H9 (cell line): ENCODE measurements at regions not wholly inside any gene's neighbourhood (a gene's known extent, or its start where the extent isn't known, plus 50 kb on each side); places are given as distances from the start of the nearest gene placed in this dataset.

Experiments used
- DNase-seq: peaks from one replicate; pipeline ENCODE4 v3.0.0-alpha.2; 2017
- H2AFZ ChIP-seq: one replicate; pipeline ENCODE4 v1.6.1; 2013; ENCODE audit warnings: mild to moderate bottlenecking, low read length, control low read depth, moderate library complexity
- H2AK5ac ChIP-seq: 2 replicates; pipeline ENCODE4 v1.6.1; 2013; ENCODE audit warnings: low read length, control low read depth, mixed read lengths; ENCODE audit not compliant: insufficient read length
- H2BK120ac ChIP-seq: one replicate; pipeline ENCODE4 v1.6.1; 2013; ENCODE audit warnings: low read depth, mild to moderate bottlenecking, low read length, control low read depth, inconsistent platforms; ENCODE audit not compliant: poor library complexity, severe bottlenecking
- H2BK12ac ChIP-seq: 2 replicates; pipeline ENCODE4 v1.6.1; 2013; ENCODE audit warnings: low read length, control low read depth, mixed read lengths, low read depth; ENCODE audit not compliant: insufficient read length
- H2BK15ac ChIP-seq: 2 replicates; pipeline ENCODE4 v1.6.1; 2013; ENCODE audit warnings: low read depth, low read length, control low read depth
- H2BK20ac ChIP-seq: one replicate; pipeline ENCODE4 v1.6.1; 2013; ENCODE audit warnings: low read depth, mild to moderate bottlenecking, low read length, control low read depth, inconsistent platforms; ENCODE audit not compliant: poor library complexity, severe bottlenecking
- H2BK5ac ChIP-seq: 2 replicates; pipeline ENCODE4 v1.6.1; 2013; ENCODE audit warnings: low read length, control low read depth, mixed read lengths; ENCODE audit not compliant: insufficient read length
- H3K14ac ChIP-seq: 2 replicates; pipeline ENCODE4 v1.6.1; 2013; ENCODE audit warnings: low read length, control low read depth; ENCODE audit not compliant: insufficient read depth
- H3K18ac ChIP-seq: 2 replicates; pipeline ENCODE4 v1.6.1; 2013; ENCODE audit warnings: low read depth, mild to moderate bottlenecking, mixed read lengths, low read length, control low read depth; ENCODE audit not compliant: insufficient read length
- H3K23ac ChIP-seq: 2 replicates; pipeline ENCODE4 v1.6.1; 2013; ENCODE audit warnings: low read length, control low read depth, mixed read lengths, low read depth; ENCODE audit not compliant: insufficient read length
- H3K23me2 ChIP-seq: 2 replicates; pipeline ENCODE4 v1.6.1; 2013; ENCODE audit warnings: low read depth, mild to moderate bottlenecking, mixed read lengths, low read length, control low read depth; ENCODE audit not compliant: insufficient read length, poor library complexity, severe bottlenecking
- H3K27ac ChIP-seq: 2 replicates; pipeline ENCODE4 v1.5.1; 2013; ENCODE audit warnings: low read length, control low read depth, mixed read lengths, low read depth; ENCODE audit not compliant: insufficient read length
- H3K27me3 ChIP-seq: 2 replicates; pipeline ENCODE4 v1.6.1; 2013; ENCODE audit warnings: low read length, control low read depth, inconsistent platforms; ENCODE audit not compliant: insufficient read depth
- H3K4ac ChIP-seq: 2 replicates; pipeline ENCODE4 v1.6.1; 2013; ENCODE audit warnings: low read depth, mild to moderate bottlenecking, control low read depth, inconsistent platforms, low read length, moderate library complexity
- H3K4me1 ChIP-seq: 2 replicates; pipeline ENCODE4 v1.6.1; 2013; ENCODE audit warnings: low read length, control low read depth, inconsistent platforms; ENCODE audit not compliant: insufficient read depth
- H3K4me2 ChIP-seq: 2 replicates; pipeline ENCODE4 v1.6.1; 2013; ENCODE audit warnings: low read length, control low read depth, mixed read lengths; ENCODE audit not compliant: insufficient read length, insufficient read depth
- H3K56ac ChIP-seq: 2 replicates; pipeline ENCODE4 v1.6.1; 2013; ENCODE audit warnings: low read depth, mild to moderate bottlenecking, mixed read lengths, low read length, control low read depth; ENCODE audit not compliant: insufficient read length
- H3K79me1 ChIP-seq: 2 replicates; pipeline ENCODE4 v1.6.1; 2013; ENCODE audit warnings: low read depth, mild to moderate bottlenecking, moderate library complexity, low read length, control low read depth, inconsistent platforms; ENCODE audit not compliant: insufficient read depth, poor library complexity, severe bottlenecking
- H3K79me2 ChIP-seq: 2 replicates; pipeline ENCODE4 v1.6.1; 2013; ENCODE audit warnings: low read length, control low read depth, inconsistent platforms; ENCODE audit not compliant: insufficient read depth
- H3K9ac ChIP-seq: 2 replicates; pipeline ENCODE4 v1.6.1; 2013; ENCODE audit warnings: low read length, control low read depth, mixed read lengths; ENCODE audit not compliant: insufficient read length; ENCODE audit errors: extremely low read depth
- H3K9me3 ChIP-seq: one replicate; pipeline ENCODE4 v1.6.1; 2013; ENCODE audit warnings: low read depth, low read length, inconsistent platforms; ENCODE audit not compliant: control insufficient read depth
- H3T11ph ChIP-seq: one replicate; pipeline ENCODE4 v1.6.1; 2013; ENCODE audit warnings: mild to moderate bottlenecking, low read length, control low read depth, inconsistent platforms
- H4K20me1 ChIP-seq: one replicate; pipeline ENCODE4 v1.6.1; 2013; ENCODE audit not compliant: control insufficient read depth, insufficient read length, insufficient read depth
- H4K5ac ChIP-seq: 2 replicates; pipeline ENCODE4 v1.6.1; 2013; ENCODE audit warnings: low read depth, mild to moderate bottlenecking, mixed read lengths, low read length, control low read depth; ENCODE audit not compliant: insufficient read length
- H4K8ac ChIP-seq: replicated peaks from 2 replicates; pipeline ENCODE4 v1.6.1; 2013; ENCODE audit warnings: low read length, control low read depth, mixed read lengths, low read depth; ENCODE audit not compliant: insufficient read length
- H4K91ac ChIP-seq: 2 replicates; pipeline ENCODE4 v1.6.1; 2013; ENCODE audit warnings: low read depth, mild to moderate bottlenecking, moderate library complexity, mixed read lengths, low read length, control low read depth; ENCODE audit not compliant: insufficient read length
- H3K27ac Mint-ChIP-seq, 3 experiments: 2 replicates in 2 of 3; 3 replicates in 1 of 3; pipeline ENCODE4 v1.8.0; 2020 to 2021; ENCODE audit warnings: mixed read lengths in 3 of 3, mild to moderate bottlenecking in 1 of 3, moderate library complexity in 1 of 3
- H3K27me3 Mint-ChIP-seq: 2 replicates; pipeline ENCODE4 v1.8.0; 2021; ENCODE audit warnings: low read depth, mild to moderate bottlenecking, moderate library complexity, mixed read lengths
- H3K36me3 Mint-ChIP-seq, 3 experiments: 2 replicates in 2 of 3; 3 replicates in 1 of 3; pipeline ENCODE4 v1.8.0; 2020 to 2021; ENCODE audit warnings: low read depth in 3 of 3, mixed read lengths in 3 of 3; ENCODE audit not compliant: insufficient read depth in 1 of 3
- H3K4me1 Mint-ChIP-seq, 2 experiments: 2 replicates each; pipeline ENCODE4 v1.8.0; 2020; ENCODE audit warnings: mixed read lengths in 2 of 2
- H3K4me3 Mint-ChIP-seq, 2 experiments: 2 replicates in 1 of 2; 3 replicates in 1 of 2; pipeline ENCODE4 v1.8.0; 2020 to 2021; ENCODE audit warnings: mild to moderate bottlenecking in 2 of 2, mixed read lengths in 2 of 2, moderate library complexity in 1 of 2
- H3K9me3 Mint-ChIP-seq, 2 experiments: 2 replicates in 1 of 2; 3 replicates in 1 of 2; pipeline ENCODE4 v1.8.0; 2020; ENCODE audit warnings: mild to moderate bottlenecking in 2 of 2, mixed read lengths in 2 of 2, moderate library complexity in 1 of 2
- WGBS: extraction: QIAGEN DNeasy Blood & Tissue Kit; methylation state at CpG from one replicate; pipeline ENCODE4 v1.1.7; 2013; ENCODE audit warnings: missing lambda C conversion rate, low lambda C conversion rate, mixed read lengths; ENCODE audit not compliant: insufficient read length; ENCODE audit errors: extremely low coverage; 5-methylcytosine and 5-hydroxymethylcytosine counted together
- TF ChIP-seq, protein P1 (sequence below): fragments of 200-600 bp; sonication (generic); conservative IDR thresholded peaks from 3 replicates; pipeline ENCODE4 v1.8.0; 2021; ENCODE audit warnings: antibody characterized with exemption, mild to moderate bottlenecking

DNA sequence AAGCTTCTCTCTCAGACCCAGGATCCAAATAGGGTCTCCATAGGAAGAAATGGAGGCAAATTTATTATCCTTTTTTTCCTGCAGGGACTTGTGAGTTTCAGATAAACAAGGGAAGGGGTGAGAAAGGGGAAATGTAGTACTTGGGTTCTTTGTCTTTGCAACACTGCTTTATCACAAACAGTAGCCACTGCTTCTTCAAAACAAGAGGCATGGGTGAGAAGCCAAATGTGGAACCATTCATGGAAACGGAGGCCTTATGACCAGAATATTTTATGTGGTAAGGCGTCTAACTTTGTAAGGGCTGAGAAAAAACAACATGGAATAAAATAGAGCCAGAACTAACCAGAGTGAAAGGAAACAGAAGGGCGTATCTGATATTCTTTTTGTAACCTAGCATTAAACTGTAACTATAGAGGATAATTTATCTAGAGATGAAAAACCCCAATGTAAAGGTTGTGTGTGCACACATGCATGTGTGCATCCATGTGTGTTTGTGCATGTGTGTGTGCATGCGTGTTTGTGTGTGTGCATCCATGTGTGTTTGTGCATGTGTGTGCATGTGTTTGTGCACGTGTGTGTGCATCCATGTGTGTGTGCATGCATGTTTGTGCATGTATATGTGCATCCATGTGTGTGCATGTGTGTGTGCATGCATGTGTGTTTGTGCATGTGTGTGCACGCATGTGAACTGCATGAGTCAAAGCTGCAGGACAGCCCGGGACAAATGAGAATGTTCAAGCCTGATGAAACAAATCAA lies 143.3 kb upstream of the SMLR1 start:
- no peaks in the 10 kb centered on the region; a peak in 1 of 5 replicates for H3K9me3 Mint-ChIP-seq
- H2AK5ac ChIP-seq: no peak overlapping the region
- H3K4me1 Mint-ChIP-seq: peaks cover 0 to 5% of the 10 kb centered on the region in 2 experiments; a peak in 2 of 4 replicates
- no peak overlapping the region for H4K8ac ChIP-seq
- H4K91ac ChIP-seq: no peak overlapping the region
- H3K27ac Mint-ChIP-seq: peak overlapping the region in 1 of 3 experiments; percentile 42; a peak in 1 of 7 replicates
- TF ChIP-seq, protein P1, sequence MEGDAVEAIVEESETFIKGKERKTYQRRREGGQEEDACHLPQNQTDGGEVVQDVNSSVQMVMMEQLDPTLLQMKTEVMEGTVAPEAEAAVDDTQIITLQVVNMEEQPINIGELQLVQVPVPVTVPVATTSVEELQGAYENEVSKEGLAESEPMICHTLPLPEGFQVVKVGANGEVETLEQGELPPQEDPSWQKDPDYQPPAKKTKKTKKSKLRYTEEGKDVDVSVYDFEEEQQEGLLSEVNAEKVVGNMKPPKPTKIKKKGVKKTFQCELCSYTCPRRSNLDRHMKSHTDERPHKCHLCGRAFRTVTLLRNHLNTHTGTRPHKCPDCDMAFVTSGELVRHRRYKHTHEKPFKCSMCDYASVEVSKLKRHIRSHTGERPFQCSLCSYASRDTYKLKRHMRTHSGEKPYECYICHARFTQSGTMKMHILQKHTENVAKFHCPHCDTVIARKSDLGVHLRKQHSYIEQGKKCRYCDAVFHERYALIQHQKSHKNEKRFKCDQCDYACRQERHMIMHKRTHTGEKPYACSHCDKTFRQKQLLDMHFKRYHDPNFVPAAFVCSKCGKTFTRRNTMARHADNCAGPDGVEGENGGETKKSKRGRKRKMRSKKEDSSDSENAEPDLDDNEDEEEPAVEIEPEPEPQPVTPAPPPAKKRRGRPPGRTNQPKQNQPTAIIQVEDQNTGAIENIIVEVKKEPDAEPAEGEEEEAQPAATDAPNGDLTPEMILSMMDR: no peak
- no peak overlapping the region for H3T11ph ChIP-seq
- H3K14ac ChIP-seq: no peak overlapping the region
- H2BK20ac ChIP-seq: no peak overlapping the region
- H3K27ac ChIP-seq: no peak overlapping the region
- DNase-seq: no peak
- H3K27me3 ChIP-seq: no peaks in the 10 kb centered on the region
- H3K27me3 Mint-ChIP-seq: no peaks in the 10 kb centered on the region; the same call in 1 of the 2 replicates
- H3K4me1 ChIP-seq: no peaks in the 10 kb centered on the region
- H3K23me2 ChIP-seq: no peaks in the 10 kb centered on the region
- no peak overlapping the region for H4K5ac ChIP-seq
- H2BK5ac ChIP-seq: no peak overlapping the region
- H4K20me1 ChIP-seq: no peaks in the 10 kb centered on the region
- H2BK120ac ChIP-seq: no peak overlapping the region
- H3K4me3 Mint-ChIP-seq: no peak overlapping the region
- H3K9ac ChIP-seq: no peak overlapping the region
- no peak overlapping the region for H2BK15ac ChIP-seq
- H3K23ac ChIP-seq: peak overlapping the region; percentile 23
- H2AFZ ChIP-seq: no peak overlapping the region
- no peaks in the 10 kb centered on the region for H3K36me3 Mint-ChIP-seq
- no peak overlapping the region for H3K4ac ChIP-seq
- H3K9me3 ChIP-seq: no peaks in the 10 kb centered on the region
- no peak overlapping the region for H3K4me2 ChIP-seq
- H3K79me1 ChIP-seq: no peaks in the 10 kb centered on the region
- H3K56ac ChIP-seq: no peak overlapping the region
- H2BK12ac ChIP-seq: no peak overlapping the region
- no peak overlapping the region for H3K18ac ChIP-seq
- no peaks in the 10 kb centered on the region for H3K79me2 ChIP-seq
- WGBS: no CpG with 5 or more reads among the region's 7 CpGs
